ENCODE measurements at regions not wholly inside any gene's neighbourhood (a gene's known extent, or its start where the extent isn't known, plus 50 kb on each side); places are given as distances from the start of the nearest gene placed in this dataset.

DNA sequence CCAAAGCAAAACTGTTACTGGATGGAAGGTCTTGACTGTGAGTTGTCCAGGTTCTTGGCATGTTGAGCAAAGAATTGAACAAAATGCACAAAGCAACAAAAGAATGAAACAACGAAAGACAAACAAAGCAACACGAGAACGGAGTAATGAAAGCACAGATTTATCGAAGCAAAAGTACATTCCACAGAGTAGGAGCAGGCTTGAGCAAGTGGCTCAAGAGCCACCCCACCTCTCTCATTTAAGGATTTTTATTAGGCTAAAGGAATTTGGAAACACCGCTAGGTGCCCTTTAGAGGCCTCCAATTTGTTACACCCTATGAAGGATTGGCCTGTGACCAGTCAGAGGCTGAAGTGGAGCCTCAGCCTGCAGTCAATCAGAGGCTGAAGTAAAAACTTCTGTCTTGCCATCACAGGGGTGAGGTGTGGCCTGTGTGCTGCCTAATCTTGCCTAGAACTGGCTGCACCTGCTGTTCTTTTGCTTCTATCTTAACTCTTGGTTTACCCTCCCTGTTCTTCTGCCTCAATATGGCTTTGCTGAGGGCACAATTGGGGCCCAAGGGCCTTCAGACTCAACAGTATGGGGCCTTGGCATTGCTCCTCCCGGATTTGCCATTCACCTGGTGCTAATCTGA is 59.4 kb upstream of the FTH1 start:
- no peak overlapping the region for H3K4me3 Mint-ChIP-seq
- TF ChIP-seq, protein P1, sequence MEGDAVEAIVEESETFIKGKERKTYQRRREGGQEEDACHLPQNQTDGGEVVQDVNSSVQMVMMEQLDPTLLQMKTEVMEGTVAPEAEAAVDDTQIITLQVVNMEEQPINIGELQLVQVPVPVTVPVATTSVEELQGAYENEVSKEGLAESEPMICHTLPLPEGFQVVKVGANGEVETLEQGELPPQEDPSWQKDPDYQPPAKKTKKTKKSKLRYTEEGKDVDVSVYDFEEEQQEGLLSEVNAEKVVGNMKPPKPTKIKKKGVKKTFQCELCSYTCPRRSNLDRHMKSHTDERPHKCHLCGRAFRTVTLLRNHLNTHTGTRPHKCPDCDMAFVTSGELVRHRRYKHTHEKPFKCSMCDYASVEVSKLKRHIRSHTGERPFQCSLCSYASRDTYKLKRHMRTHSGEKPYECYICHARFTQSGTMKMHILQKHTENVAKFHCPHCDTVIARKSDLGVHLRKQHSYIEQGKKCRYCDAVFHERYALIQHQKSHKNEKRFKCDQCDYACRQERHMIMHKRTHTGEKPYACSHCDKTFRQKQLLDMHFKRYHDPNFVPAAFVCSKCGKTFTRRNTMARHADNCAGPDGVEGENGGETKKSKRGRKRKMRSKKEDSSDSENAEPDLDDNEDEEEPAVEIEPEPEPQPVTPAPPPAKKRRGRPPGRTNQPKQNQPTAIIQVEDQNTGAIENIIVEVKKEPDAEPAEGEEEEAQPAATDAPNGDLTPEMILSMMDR (IDR thresholded peaks at IDR 0.05) = no peak
- no peak for DNase-seq
- Histone ChIP-seq H3K9me3 (ENCODE audit: control insufficient read depth in 1 of 2, insufficient read depth in 1 of 2, low read length in 2 of 2) (no peaks in the 10 kb centered on the region), H3K27ac (ENCODE audit: low read depth in 1 of 2, low read length in 2 of 2) (peak overlapping the region; percentile 85 to 98), H3K36me3 (ENCODE audit: insufficient read depth, low read length) (no peaks in the 10 kb centered on the region), H3K4me1 (ENCODE audit: insufficient read depth, low read length) (peaks cover 33% of the 10 kb centered on the region), H3K27me3 (ENCODE audit: control insufficient read depth in 1 of 2, insufficient read depth in 2 of 2, low read length in 2 of 2) (no peaks in the 10 kb centered on the region), H3K4me3 (ENCODE audit: low read length) (no peak overlapping the region)
- H3K27ac Mint-ChIP-seq = peak overlapping the region; percentile 95
- H3K27me3 Mint-ChIP-seq = no peaks in the 10 kb centered on the region
- no peaks in the 10 kb centered on the region for H3K36me3 Mint-ChIP-seq (ENCODE audit: low read depth)
- peaks cover 29% of the 10 kb centered on the region for H3K4me1 Mint-ChIP-seq (ENCODE audit: low read depth)
- CTCF ChIA-PET = interaction anchor here (0.8 to 3.0 kb wide), 4 partner anchors 55 to 128 kb away, joined by 3 to 18 read pairs (median 4); no protein-coding TSS in a partner anchor
- no peaks in the 10 kb centered on the region for H3K9me3 Mint-ChIP-seq
- intact Hi-C loops (cut with DNase I, micrococcal nuclease) = no loop called here
- POLR2A ChIA-PET = interaction anchor here (2.3 to 7.2 kb wide), 2 partner anchors 55 to 59 kb away, joined by 22 to 177 read pairs; partner anchors contain the start of gene FTH1
- no peak for ATAC-seq (ENCODE audit: poor library complexity)

DNA sequence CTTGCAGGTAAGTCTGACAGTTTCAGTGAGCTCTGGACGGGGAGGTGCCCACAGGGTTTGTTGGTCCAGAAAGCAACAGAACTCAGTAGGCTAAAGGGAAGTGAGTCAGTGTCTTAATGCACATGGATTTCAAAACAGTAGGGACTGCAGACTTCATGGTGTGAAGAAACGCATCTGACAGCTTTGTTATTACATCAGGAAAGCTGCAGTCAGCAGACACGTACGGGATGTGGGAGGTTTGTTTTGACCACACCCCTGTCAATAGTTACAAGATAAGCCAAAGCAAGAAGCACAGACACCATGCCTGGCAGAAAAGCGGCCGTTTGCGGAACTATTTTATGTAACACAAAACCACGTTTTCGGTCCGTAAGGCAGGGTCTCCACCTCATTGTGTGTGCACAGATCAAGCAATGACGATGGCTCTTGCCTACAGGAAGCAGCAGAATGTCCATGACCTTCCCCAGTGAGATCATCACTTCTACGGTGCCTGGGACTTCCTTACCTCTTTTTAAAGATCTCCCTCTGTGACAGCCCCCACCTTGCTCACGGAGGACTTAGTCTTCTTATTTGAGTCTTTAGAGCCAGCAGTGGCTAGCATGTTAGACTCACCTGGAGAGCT is 58.2 kb upstream of the FTH1 start:
- POLR2A ChIA-PET = interaction anchor here (0.5 to 7.2 kb wide), 19 partner anchors 9 to 1742 kb away, joined by 3 to 177 read pairs (median 4); partner anchors contain the start of genes FEN1 and FTH1
- Histone ChIP-seq H3K27ac (ENCODE audit: low read depth in 1 of 2, low read length in 2 of 2) (peak overlapping the region; percentile 85 to 98), H3K9me3 (ENCODE audit: control insufficient read depth in 1 of 2, insufficient read depth in 1 of 2, low read length in 2 of 2) (peaks cover 6 to 7% of the 10 kb centered on the region in 2 experiments), H3K4me1 (ENCODE audit: insufficient read depth, low read length) (peaks cover 33% of the 10 kb centered on the region), H3K27me3 (ENCODE audit: control insufficient read depth in 1 of 2, insufficient read depth in 2 of 2, low read length in 2 of 2) (no peaks in the 10 kb centered on the region), H3K36me3 (ENCODE audit: insufficient read depth, low read length) (no peaks in the 10 kb centered on the region), H3K4me3 (ENCODE audit: low read length) (peak overlapping the region; percentile 9)
- Mint-ChIP-seq H3K4me1 (ENCODE audit: low read depth) (peaks cover 29% of the 10 kb centered on the region), H3K36me3 (ENCODE audit: low read depth) (no peaks in the 10 kb centered on the region), H3K4me3 (peak overlapping the region; percentile 43), H3K9me3 (peaks cover 6% of the 10 kb centered on the region), H3K27ac (peak overlapping the region; percentile 95), H3K27me3 (no peaks in the 10 kb centered on the region)
- TF ChIP-seq, protein P1 (IDR thresholded peaks at IDR 0.05) = no peak
- CTCF ChIA-PET = interaction anchor here (0.9 to 3.0 kb wide), 12 partner anchors 27 to 228 kb away, joined by 3 to 22 read pairs (median 4); partner anchors contain the start of gene FTH1
- peak; percentile 45 to 98 (median 72) for DNase-seq
- intact Hi-C loops (cut with DNase I, micrococcal nuclease) = loop anchor here (1.0 kb wide), 3 partner anchors 57 to 58 kb away; partner anchors contain the start of gene FTH1 (in 1 of the 2)
- ATAC-seq (ENCODE audit: poor library complexity) = peak; percentile 84

DNA sequence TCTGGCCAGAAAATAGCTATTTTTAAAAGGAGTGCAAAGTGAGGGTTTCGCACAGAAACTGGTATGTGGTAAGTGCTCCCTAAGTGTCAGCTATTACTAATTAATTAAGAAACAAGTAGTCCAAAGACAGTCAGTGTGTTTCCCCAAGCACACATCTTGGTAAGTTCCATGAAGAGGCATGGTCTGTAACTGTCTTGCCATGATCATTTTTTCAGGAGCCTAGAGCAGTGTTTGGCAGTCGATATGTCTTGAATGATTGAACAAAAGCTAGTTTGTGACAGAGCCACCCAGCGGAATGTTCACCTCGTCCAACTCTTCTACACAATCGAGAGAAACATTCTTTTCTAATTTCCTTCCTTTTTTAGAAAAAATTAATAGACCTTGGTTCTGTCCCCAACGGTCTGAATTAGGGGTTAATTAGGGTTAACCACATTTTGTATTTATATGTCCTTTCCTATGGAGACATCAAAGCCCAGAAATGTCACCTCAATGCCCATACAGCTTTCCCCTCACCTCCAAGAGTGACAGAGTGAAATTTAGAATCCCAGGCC is 57.6 kb upstream of the FTH1 start:
- H3K9me3 ChIP-seq (ENCODE audit: control insufficient read depth in 1 of 2, insufficient read depth in 1 of 2, low read length in 2 of 2) = peaks cover 6 to 11% of the 10 kb centered on the region in 2 experiments
- ATAC-seq (ENCODE audit: poor library complexity) = no peak
- DNase-seq = peak in 3 of 14 experiments; percentile 13 to 60 (median 58)
- H3K27me3 ChIP-seq (ENCODE audit: control insufficient read depth in 1 of 2, insufficient read depth in 2 of 2, low read length in 2 of 2) = no peaks in the 10 kb centered on the region
- peak overlapping the region; percentile 85 to 98 for H3K27ac ChIP-seq (ENCODE audit: low read depth in 1 of 2, low read length in 2 of 2)
- Mint-ChIP-seq H3K27ac (peak overlapping the region; percentile 95), H3K36me3 (ENCODE audit: low read depth) (no peaks in the 10 kb centered on the region), H3K27me3 (no peaks in the 10 kb centered on the region), H3K9me3 (peaks cover 6% of the 10 kb centered on the region), H3K4me3 (peak overlapping the region; percentile 43), H3K4me1 (ENCODE audit: low read depth) (peaks cover 29% of the 10 kb centered on the region)
- intact Hi-C loops (cut with DNase I, micrococcal nuclease) = loop anchor here (1.0 kb wide), 3 partner anchors 57 to 58 kb away; partner anchors contain the start of gene FTH1 (in 1 of the 2)
- peak overlapping the region; percentile 9 for H3K4me3 ChIP-seq (ENCODE audit: low read length)
- ChIA-PET POLR2A (interaction anchor here (0.5 to 7.2 kb wide), 20 partner anchors 10 to 1743 kb away, joined by 3 to 177 read pairs (median 4); partner anchors contain the start of genes FEN1 and FTH1), CTCF (interaction anchor here (0.9 to 3.0 kb wide), 11 partner anchors 27 to 228 kb away, joined by 3 to 22 read pairs (median 4); partner anchors contain the start of gene FTH1)
- no peaks in the 10 kb centered on the region for H3K36me3 ChIP-seq (ENCODE audit: insufficient read depth, low read length)
- peaks cover 33% of the 10 kb centered on the region for H3K4me1 ChIP-seq (ENCODE audit: insufficient read depth, low read length)
- TF ChIP-seq, protein P1 (IDR thresholded peaks at IDR 0.05) = no peak
